Activated naive CD4-positive, alpha-beta T cell treated with anti-CD3 and anti-CD28 coated beads, Interleukin-2, amount 10 ng/mL, durations not matched to agents 7 days and 5 days (primary cell): ENCODE measurements at regions not wholly inside any gene's neighbourhood (a gene's known extent, or its start where the extent isn't known, plus 50 kb on each side); places are given as distances from the start of the nearest gene placed in this dataset.

Experiments used
- CTCF ChIA-PET: fragments of 350-600 bp; sonication (Branson Sonifier 250); formaldehyde crosslinking; loops from one replicate; lab custom pipeline; 2021; ENCODE audit warnings: antibody characterized with exemption; lab: Charles Lee
- DNase-seq: peaks from one replicate; pipeline ENCODE4 v3.0.0-alpha.2; 2020
- H3K27ac Mint-ChIP-seq: one replicate; pipeline ENCODE4 v1.8.0; 2021; ENCODE audit warnings: mild to moderate bottlenecking, moderate library complexity, mixed read lengths
- H3K27me3 Mint-ChIP-seq: one replicate; pipeline ENCODE4 v1.8.0; 2021; ENCODE audit warnings: mild to moderate bottlenecking, mixed read lengths
- H3K36me3 Mint-ChIP-seq: one replicate; pipeline ENCODE4 v1.8.0; 2021; ENCODE audit warnings: mixed read lengths
- H3K4me1 Mint-ChIP-seq: one replicate; pipeline ENCODE4 v1.8.0; 2021; ENCODE audit warnings: mixed read lengths
- H3K4me3 Mint-ChIP-seq: one replicate; pipeline ENCODE4 v1.8.0; 2021; ENCODE audit warnings: mild to moderate bottlenecking, moderate library complexity, mixed read lengths
- H3K9me3 Mint-ChIP-seq: one replicate; pipeline ENCODE4 v1.8.0; 2021; ENCODE audit warnings: mixed read lengths

GRCh38 chr19:46927893-46928292 lies 67.1 kb downstream of the ARHGAP35 start:
- Mint-ChIP-seq H3K4me1 (peaks cover 34% of the 10 kb centered on the region), H3K27ac (no peak overlapping the region), H3K4me3 (no peak overlapping the region), H3K36me3 (peaks cover 5% of the 10 kb centered on the region), H3K9me3 (no peaks in the 10 kb centered on the region), H3K27me3 (no peaks in the 10 kb centered on the region)
- DNase-seq = no peak
- CTCF ChIA-PET = interaction anchor here (1.6 kb wide), 1 partner anchor 71 kb away, joined by 4 read pairs; no protein-coding TSS in a partner anchor

- Mint-ChIP-seq H3K27me3 (no peaks in the 10 kb centered on the region), H3K9me3 (no peaks in the 10 kb centered on the region), H3K27ac (no peak overlapping the region), H3K4me1 (peaks cover 38% of the 10 kb centered on the region), H3K36me3 (peaks cover 5% of the 10 kb centered on the region), H3K4me3 (no peak overlapping the region)
- no peak for DNase-seq
- CTCF ChIA-PET = interaction anchor here (1.1 kb wide), 1 partner anchor 10 kb away, joined by 3 read pairs; no protein-coding TSS in a partner anchor
Observed at GRCh38 chr19:46928951-46929350, 68.2 kb downstream of the ARHGAP35 start.

GRCh38 chr19:46931202-46931601 lies 70.4 kb downstream of the ARHGAP35 start:
- no peaks in the 10 kb centered on the region for H3K27me3 Mint-ChIP-seq
- H3K4me1 Mint-ChIP-seq = peaks cover 40% of the 10 kb centered on the region
- CTCF ChIA-PET = interaction anchor here (1.0 kb wide), 1 partner anchor 59 kb away, joined by 3 read pairs; no protein-coding TSS in a partner anchor
- no peak overlapping the region for H3K27ac Mint-ChIP-seq
- H3K9me3 Mint-ChIP-seq = no peaks in the 10 kb centered on the region
- H3K36me3 Mint-ChIP-seq = no peaks in the 10 kb centered on the region
- no peak for DNase-seq
- H3K4me3 Mint-ChIP-seq = no peak overlapping the region

GRCh38 chr19:46932346-46932745 lies 71.5 kb downstream of the ARHGAP35 start:
- DNase-seq = no peak
- Mint-ChIP-seq H3K27me3 (no peaks in the 10 kb centered on the region), H3K4me1 (peaks cover 46% of the 10 kb centered on the region), H3K27ac (no peak overlapping the region), H3K9me3 (no peaks in the 10 kb centered on the region), H3K36me3 (peaks cover 2% of the 10 kb centered on the region), H3K4me3 (no peak overlapping the region)
- CTCF ChIA-PET = interaction anchor here (0.7 kb wide), 1 partner anchor 35 kb away, joined by 3 read pairs; no protein-coding TSS in a partner anchor

- Mint-ChIP-seq H3K4me1 (peaks cover 42% of the 10 kb centered on the region), H3K27me3 (no peaks in the 10 kb centered on the region), H3K27ac (peak overlapping the region; percentile 61), H3K9me3 (no peaks in the 10 kb centered on the region), H3K36me3 (peaks cover 15% of the 10 kb centered on the region), H3K4me3 (peak overlapping the region; percentile 1)
- CTCF ChIA-PET = interaction anchor here (0.6 kb wide), 1 partner anchor 32 kb away, joined by 3 read pairs; no protein-coding TSS in a partner anchor
- DNase-seq = no peak
Observed at GRCh38 chr19:46935066-46935663, 74.4 kb downstream of the ARHGAP35 start.

- H3K27me3 Mint-ChIP-seq = no peaks in the 10 kb centered on the region
Observed at GRCh38 chr19:46943150-46943946, 76.3 kb upstream of the NPAS1 start.

GRCh38 chr19:46944123-46944748 lies 75.4 kb upstream of the NPAS1 start:
- H3K4me1 Mint-ChIP-seq = peaks cover 8% of the 10 kb centered on the region
- H3K27me3 Mint-ChIP-seq = no peaks in the 10 kb centered on the region
- no peak overlapping the region for H3K27ac Mint-ChIP-seq
- no peak overlapping the region for H3K4me3 Mint-ChIP-seq
- H3K36me3 Mint-ChIP-seq = peaks cover 16% of the 10 kb centered on the region
- no peak for DNase-seq
- CTCF ChIA-PET = interaction anchor here (1.2 kb wide), 1 partner anchor 10 kb away, joined by 3 read pairs; no protein-coding TSS in a partner anchor
- H3K9me3 Mint-ChIP-seq = no peaks in the 10 kb centered on the region

More at GRCh38 chr19:46943150-46943946, 76.3 kb upstream of the NPAS1 start:
- Mint-ChIP-seq H3K36me3 (peaks cover 19% of the 10 kb centered on the region), H3K9me3 (no peaks in the 10 kb centered on the region), H3K4me3 (no peak overlapping the region), H3K4me1 (peaks cover 8% of the 10 kb centered on the region), H3K27ac (no peak overlapping the region)
- no peak for DNase-seq
- CTCF ChIA-PET = interaction anchor here (1.0 kb wide), 1 partner anchor 49 kb away, joined by 3 read pairs; no protein-coding TSS in a partner anchor

- no peak for DNase-seq
- Mint-ChIP-seq H3K27me3 (no peaks in the 10 kb centered on the region), H3K4me1 (peaks cover 10% of the 10 kb centered on the region), H3K27ac (no peak overlapping the region), H3K36me3 (peaks cover 14% of the 10 kb centered on the region), H3K4me3 (no peak overlapping the region), H3K9me3 (no peaks in the 10 kb centered on the region)
- CTCF ChIA-PET = interaction anchor here (1.2 kb wide), 1 partner anchor 9 kb away, joined by 3 read pairs; no protein-coding TSS in a partner anchor
Observed at GRCh38 chr19:46944918-46945628, 74.6 kb upstream of the NPAS1 start.

- Mint-ChIP-seq H3K4me3 (no peak overlapping the region), H3K9me3 (no peaks in the 10 kb centered on the region), H3K27me3 (no peaks in the 10 kb centered on the region), H3K4me1 (peaks cover 17% of the 10 kb centered on the region), H3K27ac (no peak overlapping the region), H3K36me3 (peaks cover 14% of the 10 kb centered on the region)
- CTCF ChIA-PET = interaction anchor here (0.9 kb wide), 1 partner anchor 8 kb away, joined by 4 read pairs; no protein-coding TSS in a partner anchor
- no peak for DNase-seq
Observed at GRCh38 chr19:46945694-46946489, 73.7 kb upstream of the NPAS1 start.

GRCh38 chr19:46946611-46947238 lies 72.9 kb upstream of the NPAS1 start:
- CTCF ChIA-PET = interaction anchor here (0.9 kb wide), 1 partner anchor 9 kb away, joined by 4 read pairs; no protein-coding TSS in a partner anchor
- H3K4me1 Mint-ChIP-seq = peaks cover 24% of the 10 kb centered on the region
- DNase-seq = no peak

GRCh38 chr19:46947866-46948265 lies 71.8 kb upstream of the NPAS1 start:
- Mint-ChIP-seq H3K27ac (no peak overlapping the region), H3K4me1 (peaks cover 28% of the 10 kb centered on the region), H3K9me3 (no peaks in the 10 kb centered on the region), H3K27me3 (no peaks in the 10 kb centered on the region), H3K4me3 (no peak overlapping the region), H3K36me3 (peaks cover 10% of the 10 kb centered on the region)
- no peak for DNase-seq
- CTCF ChIA-PET = no interaction called here

More at GRCh38 chr19:46946611-46947238, 72.9 kb upstream of the NPAS1 start:
- Mint-ChIP-seq H3K36me3 (peaks cover 11% of the 10 kb centered on the region), H3K9me3 (no peaks in the 10 kb centered on the region), H3K27me3 (no peaks in the 10 kb centered on the region), H3K27ac (no peak overlapping the region), H3K4me3 (no peak overlapping the region)

GRCh38 chr19:46950526-46951170 lies 69.0 kb upstream of the NPAS1 start:
- Mint-ChIP-seq H3K4me3 (no peak overlapping the region), H3K27me3 (no peaks in the 10 kb centered on the region), H3K9me3 (no peaks in the 10 kb centered on the region), H3K27ac (no peak overlapping the region), H3K36me3 (peaks cover 15% of the 10 kb centered on the region), H3K4me1 (peaks cover 52% of the 10 kb centered on the region)
- CTCF ChIA-PET = interaction anchor here (1.1 kb wide), 1 partner anchor 288 kb away, joined by 3 read pairs; no protein-coding TSS in a partner anchor
- DNase-seq = no peak
